ENCODE measurements at regions not wholly inside any gene's neighbourhood (a gene's known extent, or its start where the extent isn't known, plus 50 kb on each side); places are given as distances from the start of the nearest gene placed in this dataset.

DNA sequence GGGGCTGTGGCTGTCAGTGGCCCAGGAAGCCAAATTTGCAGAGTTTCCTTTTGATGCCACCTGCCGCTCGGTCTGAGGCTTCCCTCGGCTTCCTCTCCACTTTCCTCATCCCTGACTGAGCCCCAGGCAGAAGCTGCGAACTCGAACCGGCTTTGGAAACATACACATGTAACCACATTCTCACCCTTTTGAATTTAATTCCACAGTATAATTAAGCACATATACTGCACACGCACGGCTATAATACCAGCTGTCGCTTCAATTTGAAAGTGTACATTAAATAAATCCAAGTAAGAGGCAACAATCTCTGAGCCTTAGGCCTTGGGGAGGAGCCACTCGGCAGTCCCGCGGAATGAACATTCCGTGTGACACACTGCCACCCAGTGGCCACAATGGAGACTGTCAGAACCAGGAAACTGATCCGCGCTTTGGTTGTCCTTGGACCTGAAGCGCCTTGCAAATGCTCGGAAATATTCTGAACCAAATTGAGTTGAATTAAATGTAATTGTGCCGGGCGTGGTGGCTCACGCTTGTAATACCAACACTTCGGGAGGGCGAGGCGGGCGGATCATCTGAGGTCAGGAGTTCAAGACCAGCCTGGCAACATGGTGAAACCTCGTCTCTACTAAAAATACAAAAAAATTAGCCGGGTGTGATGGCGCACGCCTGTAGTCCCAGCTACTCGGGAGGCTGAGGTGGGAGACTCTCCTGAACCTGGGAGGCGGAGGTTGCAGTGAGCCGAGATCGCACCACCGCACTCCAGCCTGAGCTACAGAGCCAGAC, 117.9 kb upstream of the TMPO start:
- TF ChIP-seq ZNF274 (IDR thresholded peaks at IDR 0.05; ENCODE audit: low read depth, low read length) (no peak), SUZ12 (IDR thresholded peaks at IDR 0.05; ENCODE audit: extremely low read depth, insufficient read depth, insufficient read length) (no peak)

Data from NT2/D1 (cell line).